HepG2 (cell line): ENCODE measurements at regions not wholly inside any gene's neighbourhood (a gene's known extent, or its start where the extent isn't known, plus 50 kb on each side); places are given as distances from the start of the nearest gene placed in this dataset.

Experiments used
- ATAC-seq: fragments of 200-7000 bp; cut with Tn5 transposase; 3 replicates; pipeline ENCODE4 v1.9.1; 2020; ENCODE audit warnings: mild to moderate bottlenecking, moderate library complexity
- BruUV-seq: library from RNA; stranded (reverse); fragments of 400-500 nt; replicated peaks from 2 replicates; lab custom pipeline; 2021; lab: Mats Ljungman, UMichigan
- CTCF ChIA-PET: fragments of 300-600 bp; formaldehyde crosslinking; extraction: SDS; loops from one replicate; lab custom pipeline; 2021; ENCODE audit warnings: low total read pairs, inconsistent platforms, low intra/inter-chr PET ratio; lab: Yijun Ruan, JAX
- POLR2A ChIA-PET: fragments of 350-600 bp; sonication (Branson Sonifier 250); formaldehyde crosslinking; loops from one replicate; lab custom pipeline; 2020; ENCODE audit warnings: antibody characterized with exemption, inconsistent platforms; lab: Yijun Ruan, JAX
- DNase-seq: peaks from one replicate; pipeline ENCODE4 v3.0.0-alpha.2; 2015; ENCODE audit warnings: low spot score
- FAIRE-seq: peaks from 3 replicates; lab custom pipeline; 2011; peaks lifted over from hg19 to GRCh38; lab: Jason Lieb, UNC
- H2AFZ ChIP-seq: one replicate; pipeline ENCODE4 v1.6.1; 2011; ENCODE audit warnings: low read length, inconsistent platforms
- H3K27ac ChIP-seq: fragments of 300-600 bp; 3 replicates; pipeline ENCODE4 v1.8.0; 2011; ENCODE audit warnings: mixed run types, mild to moderate bottlenecking, mixed read lengths, low read length, inconsistent platforms; ENCODE audit not compliant: insufficient read depth; ENCODE audit errors: extremely low read length
- H3K27me3 ChIP-seq, 2 experiments: fragments of 200-600 bp in 1 of 2; 2 replicates in 1 of 2; 3 replicates in 1 of 2; pipeline versions ENCODE4 v1.6.0 to v1.8.0; 2011; ENCODE audit warnings: low read length in 2 of 2, mild to moderate bottlenecking in 2 of 2, moderate library complexity in 2 of 2, inconsistent platforms in 1 of 2; ENCODE audit not compliant: insufficient read depth in 2 of 2, control insufficient read depth in 1 of 2
- H3K36me3 ChIP-seq, 2 experiments: fragments of 200-600 bp in 1 of 2; replicated peaks in 1 of 2; 2 replicates in 1 of 2; 3 replicates in 1 of 2; pipeline versions ENCODE4 v1.5.1 to v1.8.0; 2011; ENCODE audit warnings: low read length in 2 of 2, inconsistent platforms in 1 of 2; ENCODE audit not compliant: insufficient read depth in 2 of 2, control insufficient read depth in 1 of 2
- H3K4me1 ChIP-seq: 2 replicates; pipeline ENCODE4 v1.5.1; 2012; ENCODE audit warnings: low read length, inconsistent platforms; ENCODE audit not compliant: insufficient read depth
- H3K4me2 ChIP-seq: 2 replicates; pipeline ENCODE4 v1.6.0; 2011; ENCODE audit warnings: low read depth, low read length, inconsistent platforms
- H3K4me3 ChIP-seq, 3 experiments: fragments of 200-600 bp in 1 of 3; sonication (generic), shearing (Covaris generic) in 1 of 3; replicated peaks in 1 of 3; 2 replicates each; pipeline ENCODE4 v1.5.1; 2011 to 2016; ENCODE audit warnings: low read length in 3 of 3, inconsistent platforms in 2 of 3, low read depth in 2 of 3, mild to moderate bottlenecking in 2 of 3, control low read depth in 1 of 3, mixed read lengths in 1 of 3; ENCODE audit not compliant: insufficient read depth in 1 of 3
- H3K79me2 ChIP-seq: one replicate; pipeline ENCODE4 v1.6.1; 2011; ENCODE audit warnings: low read length, inconsistent platforms; ENCODE audit not compliant: insufficient read depth
- H3K9ac ChIP-seq: 2 replicates; pipeline ENCODE4 v1.6.0; 2011; ENCODE audit warnings: mild to moderate bottlenecking, low read depth, low read length, inconsistent platforms; ENCODE audit not compliant: insufficient read depth
- H3K9me3 ChIP-seq: 2 replicates; pipeline ENCODE4 v1.5.1; 2012; ENCODE audit warnings: mild to moderate bottlenecking, low read length
- H4K20me1 ChIP-seq: 2 replicates; pipeline ENCODE4 v1.6.0; 2011; ENCODE audit warnings: inconsistent platforms, mild to moderate bottlenecking, low read length, moderate library complexity; ENCODE audit not compliant: insufficient read depth
- BCL6 ChIP-seq: IDR thresholded peaks from 2 replicates; pipeline ENCODE4 v1.6.1; 2016; ENCODE audit warnings: missing genetic modification reagents, missing compliant biosample characterization
- RBFOX2 ChIP-seq: fragments of 200-400 bp; formaldehyde crosslinking; IDR thresholded peaks from 2 replicates; pipeline ENCODE4 v1.6.1; 2017; ENCODE audit warnings: low read depth, mild to moderate bottlenecking, low read length
- SRSF1 ChIP-seq: fragments of 200-400 bp; formaldehyde crosslinking; optimal IDR thresholded peaks from 2 replicates; pipeline ENCODE3; 2017; ENCODE audit warnings: mild to moderate bottlenecking, low read depth, low read length, moderate library complexity
- WGBS: methylation state at CpG from one replicate; pipeline ENCODE4 v1.1.6; 2017; ENCODE audit warnings: low lambda C conversion rate; 5-methylcytosine and 5-hydroxymethylcytosine counted together
- in situ Hi-C: cut with HindIII; loops from 2 replicates; pipeline ENCODE4 v1.10.0; 2017; ENCODE audit warnings: low pct_unique_long_range_greater_than_20kb; ENCODE audit not compliant: extremely low pct_ligation_motif_present
- intact Hi-C: fragments of 100-400 bp; cut with micrococcal nuclease; formaldehyde crosslinking; loops from one replicate; pipeline ENCODE4 v1.10.0; 2022; ENCODE audit not compliant: unreplicated experiment
- TF ChIP-seq, protein P1 (sequence below): sonication (generic); formaldehyde crosslinking; IDR thresholded peaks from 2 replicates; pipeline ENCODE4 v1.5.1; 2020; ENCODE audit warnings: mild to moderate bottlenecking, missing genetic modification reagents, moderate library complexity

DNA sequence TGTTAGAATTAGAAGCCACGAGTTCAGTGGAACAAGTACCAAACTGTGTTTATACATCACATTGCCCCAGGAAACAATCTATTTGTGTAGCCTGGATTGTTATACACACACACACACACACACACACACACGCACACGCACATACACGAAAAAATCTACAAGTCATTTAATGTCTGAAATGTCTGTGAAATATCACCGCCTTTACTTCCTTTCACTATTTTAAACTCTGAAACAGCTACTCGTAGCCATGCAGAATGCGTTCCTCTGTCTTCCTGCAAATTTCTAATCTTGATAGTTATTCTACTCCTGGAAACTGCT lies 84.4 kb upstream of the SCAF8 start (continued):
- TF ChIP-seq, protein P1, sequence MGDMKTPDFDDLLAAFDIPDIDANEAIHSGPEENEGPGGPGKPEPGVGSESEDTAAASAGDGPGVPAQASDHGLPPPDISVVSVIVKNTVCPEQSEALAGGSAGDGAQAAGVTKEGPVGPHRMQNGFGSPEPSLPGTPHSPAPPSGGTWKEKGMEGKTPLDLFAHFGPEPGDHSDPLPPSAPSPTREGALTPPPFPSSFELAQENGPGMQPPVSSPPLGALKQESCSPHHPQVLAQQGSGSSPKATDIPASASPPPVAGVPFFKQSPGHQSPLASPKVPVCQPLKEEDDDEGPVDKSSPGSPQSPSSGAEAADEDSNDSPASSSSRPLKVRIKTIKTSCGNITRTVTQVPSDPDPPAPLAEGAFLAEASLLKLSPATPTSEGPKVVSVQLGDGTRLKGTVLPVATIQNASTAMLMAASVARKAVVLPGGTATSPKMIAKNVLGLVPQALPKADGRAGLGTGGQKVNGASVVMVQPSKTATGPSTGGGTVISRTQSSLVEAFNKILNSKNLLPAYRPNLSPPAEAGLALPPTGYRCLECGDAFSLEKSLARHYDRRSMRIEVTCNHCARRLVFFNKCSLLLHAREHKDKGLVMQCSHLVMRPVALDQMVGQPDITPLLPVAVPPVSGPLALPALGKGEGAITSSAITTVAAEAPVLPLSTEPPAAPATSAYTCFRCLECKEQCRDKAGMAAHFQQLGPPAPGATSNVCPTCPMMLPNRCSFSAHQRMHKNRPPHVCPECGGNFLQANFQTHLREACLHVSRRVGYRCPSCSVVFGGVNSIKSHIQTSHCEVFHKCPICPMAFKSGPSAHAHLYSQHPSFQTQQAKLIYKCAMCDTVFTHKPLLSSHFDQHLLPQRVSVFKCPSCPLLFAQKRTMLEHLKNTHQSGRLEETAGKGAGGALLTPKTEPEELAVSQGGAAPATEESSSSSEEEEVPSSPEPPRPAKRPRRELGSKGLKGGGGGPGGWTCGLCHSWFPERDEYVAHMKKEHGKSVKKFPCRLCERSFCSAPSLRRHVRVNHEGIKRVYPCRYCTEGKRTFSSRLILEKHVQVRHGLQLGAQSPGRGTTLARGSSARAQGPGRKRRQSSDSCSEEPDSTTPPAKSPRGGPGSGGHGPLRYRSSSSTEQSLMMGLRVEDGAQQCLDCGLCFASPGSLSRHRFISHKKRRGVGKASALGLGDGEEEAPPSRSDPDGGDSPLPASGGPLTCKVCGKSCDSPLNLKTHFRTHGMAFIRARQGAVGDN: no peak
- no peak for TF ChIP-seq RBFOX2

DNA sequence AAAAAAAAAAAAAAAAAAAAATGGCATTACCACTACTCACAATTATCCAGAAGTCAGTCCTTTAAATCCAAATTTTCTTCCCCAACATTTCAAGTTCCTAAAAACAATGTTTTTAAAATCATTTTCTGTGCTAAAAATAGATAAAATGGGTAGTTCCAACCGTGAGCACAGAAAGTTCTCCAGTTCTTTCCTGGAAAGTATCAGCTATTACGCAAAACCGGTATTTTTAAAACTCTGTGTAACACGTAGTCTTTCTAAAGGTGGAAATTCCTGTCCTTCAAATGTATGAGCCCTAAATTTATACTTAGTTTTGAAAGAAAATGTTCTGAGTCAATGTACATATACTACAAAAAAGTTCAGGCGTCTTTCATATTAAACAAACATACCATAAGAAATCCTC lies 83.5 kb upstream of the SCAF8 start:
- no peaks in the 10 kb centered on the region for H3K4me1 ChIP-seq
- no peaks in the 10 kb centered on the region for H4K20me1 ChIP-seq
- no peak overlapping the region for H3K4me3 ChIP-seq
- no peaks in the 10 kb centered on the region for H3K79me2 ChIP-seq
- 0 out of 5 replicates have a peak, but pooled peaks cover 0 to 3% of the 10 kb centered on the region in 2 experiments for H3K27me3 ChIP-seq
- H3K36me3 ChIP-seq: no peaks in the 10 kb centered on the region
- FAIRE-seq (no peak), DNase-seq (no peak), ATAC-seq (no peak)
- H3K27ac ChIP-seq: no peak overlapping the region
- ChIA-PET CTCF (no interaction called here), POLR2A (no interaction called here)
- in situ Hi-C loops (loop anchor here (25.0 kb wide), 1 partner anchor 487 kb away; no protein-coding TSS in a partner anchor), intact Hi-C loops (no loop called here)
- no peak overlapping the region for H2AFZ ChIP-seq
- H3K9ac ChIP-seq: no peak overlapping the region
- no peaks in the 10 kb centered on the region for H3K9me3 ChIP-seq
- WGBS: 34% methylated on average over 5 of the region's 5 CpGs
- no TSS peak for BruUV-seq
- TF ChIP-seq BCL6 (CRISPR knock-in tag) (0 out of 2 replicates have a peak, but pooled peaks have one; percentile 52), SRSF1 (no peak)
- no peak overlapping the region for H3K4me2 ChIP-seq
